ENCODE measurements at regions not wholly inside any gene's neighbourhood (a gene's known extent, or its start where the extent isn't known, plus 50 kb on each side); places are given as distances from the start of the nearest gene placed in this dataset.

DNA sequence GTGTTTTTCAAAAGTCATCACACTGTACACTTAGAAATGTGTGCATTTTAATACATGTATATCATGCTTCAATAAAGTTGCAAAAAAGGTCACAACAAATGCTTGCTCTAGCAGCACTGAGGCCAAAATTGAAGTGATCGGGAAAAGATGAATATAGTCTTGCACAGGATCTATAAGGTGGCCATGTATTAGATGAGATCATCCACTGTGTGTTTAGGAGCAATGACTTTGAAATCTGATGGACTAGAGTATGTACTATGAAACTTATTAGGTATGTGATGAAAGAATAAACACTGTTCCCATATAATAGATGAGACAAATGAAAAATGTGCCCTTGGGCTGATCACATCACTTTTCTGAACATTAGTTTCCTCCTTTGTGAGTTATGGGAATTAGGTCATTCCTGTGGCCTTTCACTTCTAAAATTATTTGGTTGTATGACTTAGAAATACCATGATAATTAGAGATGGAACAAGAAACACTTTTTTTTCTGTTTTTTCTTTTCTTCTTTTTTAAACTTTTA is 984.6 kb downstream of the ADGRL2 start:
- TF ChIP-seq POLR2A (IDR thresholded peaks at IDR 0.05; ENCODE audit: low read depth, low read length) (no peak), POLR2AphosphoS5 (IDR thresholded peaks at IDR 0.05; ENCODE audit: low read depth, low read length) (no peak), TAF1 (IDR thresholded peaks at IDR 0.05; ENCODE audit: borderline replicate concordance, low read depth, low read length) (no peak)
